Stimulated activated CD8-positive, alpha-beta memory T cell treated with anti-CD3 and anti-CD28 coated beads, Interleukin-7, amount 100 ng/mL, for 4 hours (primary cell): ENCODE measurements at regions not wholly inside any gene's neighbourhood (a gene's known extent, or its start where the extent isn't known, plus 50 kb on each side); places are given as distances from the start of the nearest gene placed in this dataset.
"Not testable (repeated sequence)": the region's sequence is repeated elsewhere in the genome, so short reads cannot be mapped to it uniquely, and the experiment has no call there.

Source experiments
- DNase-seq, 2 donors: peaks; one replicate each; pipeline ENCODE4 v3.0.0-alpha.2; 2020; ENCODE audit warnings: low read depth in 2 of 2

DNA sequence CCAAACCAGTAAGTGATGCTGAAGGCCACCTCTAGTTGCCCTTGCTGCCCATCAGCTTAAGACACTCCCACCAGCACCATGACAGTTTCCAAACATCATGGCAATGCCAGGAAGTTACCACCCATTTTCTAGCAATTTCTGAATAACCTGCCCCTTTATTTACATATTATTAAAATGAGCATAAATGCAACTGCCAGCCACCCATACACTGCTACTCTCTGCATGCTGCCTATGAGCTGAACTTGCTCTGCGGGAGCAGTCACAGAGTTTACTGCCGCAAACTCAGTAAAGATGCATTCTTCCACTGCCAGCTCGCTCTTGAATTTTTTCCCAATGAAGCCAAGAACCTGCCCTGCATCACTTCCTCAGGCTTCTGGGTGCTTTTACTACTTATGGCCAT is 212.6 kb downstream of the SH2D4B start:
- DNase-seq, result no peak

DNA sequence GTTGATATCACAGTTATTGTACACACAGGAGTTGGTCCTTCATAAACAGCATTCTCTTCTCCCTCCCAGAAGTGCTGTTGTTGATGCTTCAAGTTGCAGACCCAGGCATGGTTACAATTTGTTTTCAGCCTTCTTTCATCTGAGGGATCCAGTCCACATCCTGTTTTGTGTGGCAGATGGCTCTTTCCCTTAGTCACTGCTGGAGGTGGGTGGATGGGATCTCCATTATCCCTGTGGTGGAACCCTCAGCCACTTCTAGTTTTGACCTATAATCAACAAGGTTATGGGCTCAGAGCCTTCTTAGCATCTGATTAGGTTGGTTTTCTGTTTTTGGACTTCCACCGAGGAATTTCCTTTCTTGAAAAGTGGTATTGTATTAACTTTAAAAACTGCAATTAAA is 214.2 kb downstream of the SH2D4B start:
- no peak for DNase-seq

- DNase-seq, result no peak
Measured at GRCh38 chr10:80753612-80754011, 215.9 kb downstream of the SH2D4B start.

GRCh38 chr10:80755893-80756292 is 218.2 kb downstream of the SH2D4B start:
- DNase-seq, result no peak

DNA sequence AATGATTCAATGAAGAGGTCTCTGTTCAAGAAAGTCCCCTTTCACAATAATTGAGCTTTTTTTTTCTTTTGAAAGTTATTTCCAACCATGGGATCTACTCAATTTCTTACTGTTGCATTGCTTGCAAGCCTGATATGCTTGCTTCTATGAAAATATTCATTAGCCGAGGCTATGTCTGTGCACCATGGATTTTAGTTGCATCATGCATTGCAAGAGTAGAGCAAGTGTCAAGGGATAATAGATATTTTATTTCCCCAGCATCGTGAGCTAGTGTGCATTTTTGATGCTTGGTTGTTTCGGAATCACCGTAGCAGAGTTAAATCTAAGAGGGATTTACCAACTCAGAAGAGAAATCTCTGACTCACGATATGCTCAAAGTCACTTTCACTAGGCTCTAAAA is 222.0 kb downstream of the SH2D4B start:
- DNase-seq, result no peak

DNA sequence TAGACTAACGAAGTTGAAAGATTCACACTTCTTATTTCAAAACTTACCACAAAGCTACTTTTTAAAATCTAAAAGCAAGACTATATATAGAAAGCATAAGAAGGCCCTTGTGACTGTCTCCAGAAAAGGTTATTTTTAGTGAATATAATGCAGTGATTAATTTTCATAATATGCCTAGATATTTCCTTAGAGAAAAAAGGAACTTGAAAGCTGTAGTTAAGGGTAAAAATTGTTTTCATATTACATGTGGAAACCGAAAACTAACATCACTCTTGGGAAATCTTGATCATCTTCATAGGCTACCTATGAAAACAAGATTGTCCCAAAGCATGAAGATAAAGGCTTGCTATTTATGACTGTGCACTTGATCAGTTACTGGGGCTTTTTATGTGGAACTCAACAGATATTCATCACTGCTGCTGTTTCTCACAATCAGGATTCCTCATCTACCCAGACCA is 223.2 kb downstream of the SH2D4B start:
- no peak for DNase-seq

DNA sequence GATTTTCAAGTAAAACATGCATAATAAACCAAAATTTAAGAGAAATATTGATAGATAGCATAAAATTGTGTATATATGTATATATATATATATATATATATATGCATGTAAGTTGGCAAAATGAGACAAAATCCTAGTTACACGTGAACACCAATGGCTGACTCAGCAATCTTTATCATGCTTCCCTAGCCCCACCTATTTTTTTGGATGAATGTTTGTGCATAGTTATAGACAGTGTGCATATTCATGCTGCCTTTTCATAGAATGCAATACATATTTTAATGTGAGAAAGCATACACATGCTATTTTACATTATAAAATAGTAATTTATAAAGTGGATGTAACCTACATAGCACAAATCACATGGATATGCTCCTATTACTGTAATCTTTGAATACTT is 230.3 kb downstream of the SH2D4B start:
- no peak for DNase-seq

GRCh38 chr10:80769700-80770160 is 232.0 kb downstream of the SH2D4B start:
- no peak for DNase-seq

- DNase-seq, result no peak
Measured at GRCh38 chr10:80770239-80770638, 232.5 kb downstream of the SH2D4B start.

GRCh38 chr10:80771285-80771684 is 233.6 kb downstream of the SH2D4B start:
- DNase-seq, result no peak

- DNase-seq, result no peak
Measured at GRCh38 chr10:80771902-80772555, 234.3 kb downstream of the SH2D4B start.

DNA sequence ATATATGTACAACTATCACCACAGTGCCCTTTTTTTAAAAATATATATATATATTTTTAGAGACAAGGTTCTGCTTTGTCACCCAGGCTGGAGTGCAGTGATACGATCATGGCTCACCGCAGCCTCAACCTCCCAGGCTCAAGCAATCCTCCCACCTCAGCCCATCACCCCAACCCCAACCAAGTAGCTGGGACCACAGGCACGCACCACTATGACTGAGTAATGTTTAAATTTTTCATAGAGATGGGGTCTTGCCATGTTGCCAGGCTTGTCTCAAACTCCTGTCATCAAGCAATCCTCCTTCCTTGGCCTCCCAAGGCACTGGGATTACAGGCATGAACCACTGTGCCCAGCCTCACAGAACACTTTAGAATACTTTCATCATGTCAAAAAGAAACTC is 234.9 kb downstream of the SH2D4B start:
- DNase-seq, result no peak

GRCh38 chr10:80784695-80785094 is 247.0 kb downstream of the SH2D4B start:
- DNase-seq, result no peak

DNA sequence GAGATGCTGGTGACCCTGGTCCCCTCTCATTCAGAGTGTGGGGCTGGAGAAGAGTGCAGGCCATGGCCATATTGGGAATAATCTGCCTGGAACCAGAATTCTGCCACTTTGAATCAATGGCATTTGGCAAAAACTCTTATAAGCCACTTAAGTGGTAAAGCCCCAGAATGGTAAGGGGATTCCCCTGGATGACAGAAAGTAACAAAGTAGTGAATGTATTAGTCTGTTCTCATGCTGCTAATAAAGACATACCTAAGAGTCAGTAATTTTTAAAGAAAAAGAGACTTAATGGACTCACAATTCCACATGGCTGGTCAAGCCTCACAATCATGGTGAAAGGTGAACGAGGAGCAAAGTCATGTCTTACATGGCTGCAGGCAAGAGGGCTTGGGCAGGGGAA is 248.6 kb downstream of the SH2D4B start:
- no peak for DNase-seq

DNA sequence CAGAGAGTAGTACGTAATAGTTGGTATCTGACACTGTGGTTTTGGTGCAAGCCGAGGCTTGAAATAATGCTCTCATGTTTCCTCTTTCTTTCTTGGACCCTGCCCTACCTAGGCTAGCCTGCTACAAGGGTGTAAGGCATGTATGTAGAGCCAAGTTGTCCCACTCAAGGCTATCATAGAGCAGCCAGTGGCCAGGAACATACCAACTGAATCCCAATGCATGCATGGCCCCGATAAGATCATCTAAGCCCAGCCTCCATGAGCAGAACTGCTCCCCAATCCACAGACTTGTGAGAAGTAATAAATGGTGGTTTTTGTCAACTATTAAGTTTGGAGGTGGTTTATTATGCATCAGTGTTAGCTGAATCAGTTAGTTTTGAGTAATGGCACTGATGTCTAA is 250.2 kb downstream of the SH2D4B start:
- no peak for DNase-seq

GRCh38 chr10:80794994-80795393 is 257.3 kb downstream of the SH2D4B start:
- DNase-seq, result no peak

- DNase-seq, result no peak
Measured at GRCh38 chr10:80805343-80806020, 267.8 kb downstream of the SH2D4B start.

- no peak for DNase-seq
Measured at GRCh38 chr10:80814147-80814652, 276.5 kb downstream of the SH2D4B start.

- DNase-seq, result no peak
Measured at GRCh38 chr10:80829151-80829550, 291.4 kb downstream of the SH2D4B start.

DNA sequence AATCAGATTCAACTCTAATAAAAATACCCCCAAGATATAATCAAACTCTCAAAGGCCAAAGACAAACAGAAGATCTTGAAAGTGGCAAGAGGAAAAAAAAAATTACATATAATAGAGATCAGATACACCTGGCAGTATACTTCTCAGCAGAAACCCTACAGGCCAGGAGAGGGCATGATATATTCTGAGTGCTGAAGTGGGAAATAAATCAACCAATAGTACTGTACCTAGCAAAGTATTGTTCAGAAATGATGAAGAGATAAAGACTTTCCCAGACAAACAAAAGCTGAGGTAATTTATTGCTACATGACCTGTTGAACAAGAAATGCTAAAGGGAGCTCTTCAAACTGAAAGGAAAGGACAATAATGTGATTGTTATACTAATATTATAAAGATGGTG is 291.9 kb downstream of the SH2D4B start:
- DNase-seq, result no peak

GRCh38 chr10:80832693-80833092 is 295.0 kb downstream of the SH2D4B start:
- not testable (repeated sequence) for DNase-seq

GRCh38 chr10:80855348-80855971 is 317.8 kb downstream of the SH2D4B start:
- no peak for DNase-seq

DNA sequence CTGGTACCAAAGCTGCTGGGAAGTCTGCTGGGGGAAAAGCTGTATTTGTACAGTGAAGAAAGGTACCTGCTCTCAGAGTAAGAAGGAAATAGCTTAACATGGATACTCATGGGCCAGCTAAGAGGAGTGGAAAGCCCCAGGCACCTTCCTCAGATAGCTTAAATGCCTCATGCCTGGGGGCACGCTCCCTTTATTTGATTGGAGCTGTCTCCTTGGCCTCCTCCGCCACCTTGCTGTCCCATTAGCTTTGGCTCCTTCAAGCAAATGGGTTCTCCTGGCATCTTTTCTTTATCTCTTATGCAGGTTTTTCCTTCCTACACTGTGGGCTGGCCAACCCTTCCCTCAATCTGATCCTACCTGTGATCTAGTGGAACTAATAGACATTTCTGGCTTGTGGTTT is 318.5 kb downstream of the SH2D4B start:
- no peak for DNase-seq
